H9 (cell line): ENCODE measurements at regions not wholly inside any gene's neighbourhood (a gene's known extent, or its start where the extent isn't known, plus 50 kb on each side); places are given as distances from the start of the nearest gene placed in this dataset.

ENCODE experiments used
- DNase-seq: peaks from one replicate; pipeline ENCODE4 v3.0.0-alpha.2; 2017
- H2AFZ ChIP-seq: one replicate; pipeline ENCODE4 v1.6.1; 2013; ENCODE audit warnings: mild to moderate bottlenecking, low read length, control low read depth, moderate library complexity
- H2AK5ac ChIP-seq: 2 replicates; pipeline ENCODE4 v1.6.1; 2013; ENCODE audit warnings: low read length, control low read depth, mixed read lengths; ENCODE audit not compliant: insufficient read length
- H2BK120ac ChIP-seq: one replicate; pipeline ENCODE4 v1.6.1; 2013; ENCODE audit warnings: low read depth, mild to moderate bottlenecking, low read length, control low read depth, inconsistent platforms; ENCODE audit not compliant: poor library complexity, severe bottlenecking
- H2BK12ac ChIP-seq: 2 replicates; pipeline ENCODE4 v1.6.1; 2013; ENCODE audit warnings: low read length, control low read depth, mixed read lengths, low read depth; ENCODE audit not compliant: insufficient read length
- H2BK15ac ChIP-seq: 2 replicates; pipeline ENCODE4 v1.6.1; 2013; ENCODE audit warnings: low read depth, low read length, control low read depth
- H2BK20ac ChIP-seq: one replicate; pipeline ENCODE4 v1.6.1; 2013; ENCODE audit warnings: low read depth, mild to moderate bottlenecking, low read length, control low read depth, inconsistent platforms; ENCODE audit not compliant: poor library complexity, severe bottlenecking
- H2BK5ac ChIP-seq: 2 replicates; pipeline ENCODE4 v1.6.1; 2013; ENCODE audit warnings: low read length, control low read depth, mixed read lengths; ENCODE audit not compliant: insufficient read length
- H3K14ac ChIP-seq: 2 replicates; pipeline ENCODE4 v1.6.1; 2013; ENCODE audit warnings: low read length, control low read depth; ENCODE audit not compliant: insufficient read depth
- H3K18ac ChIP-seq: 2 replicates; pipeline ENCODE4 v1.6.1; 2013; ENCODE audit warnings: low read depth, mild to moderate bottlenecking, mixed read lengths, low read length, control low read depth; ENCODE audit not compliant: insufficient read length
- H3K23ac ChIP-seq: 2 replicates; pipeline ENCODE4 v1.6.1; 2013; ENCODE audit warnings: low read length, control low read depth, mixed read lengths, low read depth; ENCODE audit not compliant: insufficient read length
- H3K23me2 ChIP-seq: 2 replicates; pipeline ENCODE4 v1.6.1; 2013; ENCODE audit warnings: low read depth, mild to moderate bottlenecking, mixed read lengths, low read length, control low read depth; ENCODE audit not compliant: insufficient read length, poor library complexity, severe bottlenecking
- H3K27ac ChIP-seq: 2 replicates; pipeline ENCODE4 v1.5.1; 2013; ENCODE audit warnings: low read length, control low read depth, mixed read lengths, low read depth; ENCODE audit not compliant: insufficient read length
- H3K27me3 ChIP-seq: 2 replicates; pipeline ENCODE4 v1.6.1; 2013; ENCODE audit warnings: low read length, control low read depth, inconsistent platforms; ENCODE audit not compliant: insufficient read depth
- H3K4ac ChIP-seq: 2 replicates; pipeline ENCODE4 v1.6.1; 2013; ENCODE audit warnings: low read depth, mild to moderate bottlenecking, control low read depth, inconsistent platforms, low read length, moderate library complexity
- H3K4me1 ChIP-seq: 2 replicates; pipeline ENCODE4 v1.6.1; 2013; ENCODE audit warnings: low read length, control low read depth, inconsistent platforms; ENCODE audit not compliant: insufficient read depth
- H3K4me2 ChIP-seq: 2 replicates; pipeline ENCODE4 v1.6.1; 2013; ENCODE audit warnings: low read length, control low read depth, mixed read lengths; ENCODE audit not compliant: insufficient read length, insufficient read depth
- H3K56ac ChIP-seq: 2 replicates; pipeline ENCODE4 v1.6.1; 2013; ENCODE audit warnings: low read depth, mild to moderate bottlenecking, mixed read lengths, low read length, control low read depth; ENCODE audit not compliant: insufficient read length
- H3K79me1 ChIP-seq: 2 replicates; pipeline ENCODE4 v1.6.1; 2013; ENCODE audit warnings: low read depth, mild to moderate bottlenecking, moderate library complexity, low read length, control low read depth, inconsistent platforms; ENCODE audit not compliant: insufficient read depth, poor library complexity, severe bottlenecking
- H3K79me2 ChIP-seq: 2 replicates; pipeline ENCODE4 v1.6.1; 2013; ENCODE audit warnings: low read length, control low read depth, inconsistent platforms; ENCODE audit not compliant: insufficient read depth
- H3K9ac ChIP-seq: 2 replicates; pipeline ENCODE4 v1.6.1; 2013; ENCODE audit warnings: low read length, control low read depth, mixed read lengths; ENCODE audit not compliant: insufficient read length; ENCODE audit errors: extremely low read depth
- H3K9me3 ChIP-seq: one replicate; pipeline ENCODE4 v1.6.1; 2013; ENCODE audit warnings: low read depth, low read length, inconsistent platforms; ENCODE audit not compliant: control insufficient read depth
- H3T11ph ChIP-seq: one replicate; pipeline ENCODE4 v1.6.1; 2013; ENCODE audit warnings: mild to moderate bottlenecking, low read length, control low read depth, inconsistent platforms
- H4K20me1 ChIP-seq: one replicate; pipeline ENCODE4 v1.6.1; 2013; ENCODE audit not compliant: control insufficient read depth, insufficient read length, insufficient read depth
- H4K5ac ChIP-seq: 2 replicates; pipeline ENCODE4 v1.6.1; 2013; ENCODE audit warnings: low read depth, mild to moderate bottlenecking, mixed read lengths, low read length, control low read depth; ENCODE audit not compliant: insufficient read length
- H4K8ac ChIP-seq: replicated peaks from 2 replicates; pipeline ENCODE4 v1.6.1; 2013; ENCODE audit warnings: low read length, control low read depth, mixed read lengths, low read depth; ENCODE audit not compliant: insufficient read length
- H4K91ac ChIP-seq: 2 replicates; pipeline ENCODE4 v1.6.1; 2013; ENCODE audit warnings: low read depth, mild to moderate bottlenecking, moderate library complexity, mixed read lengths, low read length, control low read depth; ENCODE audit not compliant: insufficient read length
- H3K27ac Mint-ChIP-seq, 3 experiments: 2 replicates in 2 of 3; 3 replicates in 1 of 3; pipeline ENCODE4 v1.8.0; 2020 to 2021; ENCODE audit warnings: mixed read lengths in 3 of 3, mild to moderate bottlenecking in 1 of 3, moderate library complexity in 1 of 3
- H3K27me3 Mint-ChIP-seq: 2 replicates; pipeline ENCODE4 v1.8.0; 2021; ENCODE audit warnings: low read depth, mild to moderate bottlenecking, moderate library complexity, mixed read lengths
- H3K36me3 Mint-ChIP-seq, 3 experiments: 2 replicates in 2 of 3; 3 replicates in 1 of 3; pipeline ENCODE4 v1.8.0; 2020 to 2021; ENCODE audit warnings: low read depth in 3 of 3, mixed read lengths in 3 of 3; ENCODE audit not compliant: insufficient read depth in 1 of 3
- H3K4me1 Mint-ChIP-seq, 2 experiments: 2 replicates each; pipeline ENCODE4 v1.8.0; 2020; ENCODE audit warnings: mixed read lengths in 2 of 2
- H3K4me3 Mint-ChIP-seq, 2 experiments: 2 replicates in 1 of 2; 3 replicates in 1 of 2; pipeline ENCODE4 v1.8.0; 2020 to 2021; ENCODE audit warnings: mild to moderate bottlenecking in 2 of 2, mixed read lengths in 2 of 2, moderate library complexity in 1 of 2
- H3K9me3 Mint-ChIP-seq, 2 experiments: 2 replicates in 1 of 2; 3 replicates in 1 of 2; pipeline ENCODE4 v1.8.0; 2020; ENCODE audit warnings: mild to moderate bottlenecking in 2 of 2, mixed read lengths in 2 of 2, moderate library complexity in 1 of 2
- WGBS: extraction: QIAGEN DNeasy Blood & Tissue Kit; methylation state at CpG from one replicate; pipeline ENCODE4 v1.1.7; 2013; ENCODE audit warnings: missing lambda C conversion rate, low lambda C conversion rate, mixed read lengths; ENCODE audit not compliant: insufficient read length; ENCODE audit errors: extremely low coverage; 5-methylcytosine and 5-hydroxymethylcytosine counted together
- TF ChIP-seq, protein P1 (sequence below): fragments of 200-600 bp; sonication (generic); conservative IDR thresholded peaks from 3 replicates; pipeline ENCODE4 v1.8.0; 2021; ENCODE audit warnings: antibody characterized with exemption, mild to moderate bottlenecking

DNA sequence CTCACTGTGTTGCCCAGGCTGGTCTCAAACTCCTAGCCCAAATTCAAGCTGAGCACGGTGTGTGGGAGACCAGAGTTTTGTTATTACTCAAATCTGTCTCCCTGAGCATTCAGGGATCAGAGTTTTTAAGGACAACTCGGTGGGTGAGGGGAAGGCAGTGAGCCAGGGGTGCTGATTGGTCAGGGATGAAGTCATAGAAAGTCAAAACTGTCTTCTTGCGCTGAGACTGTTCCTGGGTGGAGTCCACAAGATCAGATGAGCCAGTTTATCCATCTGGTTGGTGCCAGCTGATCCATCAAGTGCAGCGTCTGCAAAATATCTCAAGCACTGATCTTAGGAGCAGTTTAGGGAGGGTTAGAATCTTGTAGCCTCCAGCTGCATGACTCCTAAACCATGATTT is 346.3 kb downstream of the TMEM114 start:
- H3K4me1 Mint-ChIP-seq, result no peaks in the 10 kb centered on the region; a peak in 1 of 4 replicates
- H3K4me3 Mint-ChIP-seq, result no peak overlapping the region
- WGBS, result no CpG with 5 or more reads among the region's 4 CpGs

More for the DNA sequence above, 346.3 kb downstream of the TMEM114 start:
- Histone ChIP-seq H2BK15ac (no peak overlapping the region), H3K9me3 (no peaks in the 10 kb centered on the region), H3K56ac (no peak overlapping the region), H3K23ac (no peak overlapping the region), H4K5ac (no peak overlapping the region), H3T11ph (no peak overlapping the region), H3K4me2 (no peak overlapping the region), H3K14ac (no peak overlapping the region), H2AFZ (no peak overlapping the region), H3K79me1 (no peaks in the 10 kb centered on the region), H3K23me2 (no peaks in the 10 kb centered on the region), H2BK5ac (no peak overlapping the region), H3K9ac (no peak overlapping the region), H2BK120ac (no peak overlapping the region), H3K4ac (no peak overlapping the region), H2AK5ac (no peak overlapping the region), H3K79me2 (no peaks in the 10 kb centered on the region), H3K18ac (no peak overlapping the region), H4K8ac (no peak overlapping the region), H4K91ac (no peak overlapping the region), H4K20me1 (no peaks in the 10 kb centered on the region), H3K27me3 (no peaks in the 10 kb centered on the region), H2BK12ac (no peak overlapping the region), H3K4me1 (no peaks in the 10 kb centered on the region), H2BK20ac (no peak overlapping the region), H3K27ac (no peak overlapping the region)
- TF ChIP-seq, protein P1, sequence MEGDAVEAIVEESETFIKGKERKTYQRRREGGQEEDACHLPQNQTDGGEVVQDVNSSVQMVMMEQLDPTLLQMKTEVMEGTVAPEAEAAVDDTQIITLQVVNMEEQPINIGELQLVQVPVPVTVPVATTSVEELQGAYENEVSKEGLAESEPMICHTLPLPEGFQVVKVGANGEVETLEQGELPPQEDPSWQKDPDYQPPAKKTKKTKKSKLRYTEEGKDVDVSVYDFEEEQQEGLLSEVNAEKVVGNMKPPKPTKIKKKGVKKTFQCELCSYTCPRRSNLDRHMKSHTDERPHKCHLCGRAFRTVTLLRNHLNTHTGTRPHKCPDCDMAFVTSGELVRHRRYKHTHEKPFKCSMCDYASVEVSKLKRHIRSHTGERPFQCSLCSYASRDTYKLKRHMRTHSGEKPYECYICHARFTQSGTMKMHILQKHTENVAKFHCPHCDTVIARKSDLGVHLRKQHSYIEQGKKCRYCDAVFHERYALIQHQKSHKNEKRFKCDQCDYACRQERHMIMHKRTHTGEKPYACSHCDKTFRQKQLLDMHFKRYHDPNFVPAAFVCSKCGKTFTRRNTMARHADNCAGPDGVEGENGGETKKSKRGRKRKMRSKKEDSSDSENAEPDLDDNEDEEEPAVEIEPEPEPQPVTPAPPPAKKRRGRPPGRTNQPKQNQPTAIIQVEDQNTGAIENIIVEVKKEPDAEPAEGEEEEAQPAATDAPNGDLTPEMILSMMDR, result no peak
- H3K9me3 Mint-ChIP-seq, result no peaks in the 10 kb centered on the region
- DNase-seq, result no peak
- H3K36me3 Mint-ChIP-seq, result no peaks in the 10 kb centered on the region
- H3K27ac Mint-ChIP-seq, result peak overlapping the region in 1 of 3 experiments; percentile 94; a peak in 1 of 7 replicates
- peaks cover 2% of the 10 kb centered on the region; the same call in 1 of the 2 replicates for H3K27me3 Mint-ChIP-seq
